Lower leg skin (tissue), 3 donors: ENCODE measurements at regions not wholly inside any gene's neighbourhood (a gene's known extent, or its start where the extent isn't known, plus 50 kb on each side); places are given as distances from the start of the nearest gene placed in this dataset.
"Not testable (repeated sequence)": the region's sequence is repeated elsewhere in the genome, so short reads cannot be mapped to it uniquely, and the experiment has no call there.

Experiments used
- POLR2A ChIP-seq, 2 donors: fragments of 450-650 bp; IDR thresholded peaks; one replicate each; pipeline ENCODE4 v1.6.1; 2016 to 2017; ENCODE audit warnings: antibody characterized with exemption in 2 of 2, mild to moderate bottlenecking in 1 of 2, moderate library complexity in 1 of 2
- TF ChIP-seq, protein P1 (sequence below), 3 donors: fragments of 450-650 bp; IDR thresholded peaks; one replicate each; pipeline ENCODE4 v1.5.1; 2016; ENCODE audit warnings: antibody characterized with exemption in 3 of 3, mild to moderate bottlenecking in 3 of 3, moderate library complexity in 2 of 3

GRCh38 chr2:111390605-111391004 is 269.9 kb downstream of the BCL2L11 start:
- TF ChIP-seq, protein P1, sequence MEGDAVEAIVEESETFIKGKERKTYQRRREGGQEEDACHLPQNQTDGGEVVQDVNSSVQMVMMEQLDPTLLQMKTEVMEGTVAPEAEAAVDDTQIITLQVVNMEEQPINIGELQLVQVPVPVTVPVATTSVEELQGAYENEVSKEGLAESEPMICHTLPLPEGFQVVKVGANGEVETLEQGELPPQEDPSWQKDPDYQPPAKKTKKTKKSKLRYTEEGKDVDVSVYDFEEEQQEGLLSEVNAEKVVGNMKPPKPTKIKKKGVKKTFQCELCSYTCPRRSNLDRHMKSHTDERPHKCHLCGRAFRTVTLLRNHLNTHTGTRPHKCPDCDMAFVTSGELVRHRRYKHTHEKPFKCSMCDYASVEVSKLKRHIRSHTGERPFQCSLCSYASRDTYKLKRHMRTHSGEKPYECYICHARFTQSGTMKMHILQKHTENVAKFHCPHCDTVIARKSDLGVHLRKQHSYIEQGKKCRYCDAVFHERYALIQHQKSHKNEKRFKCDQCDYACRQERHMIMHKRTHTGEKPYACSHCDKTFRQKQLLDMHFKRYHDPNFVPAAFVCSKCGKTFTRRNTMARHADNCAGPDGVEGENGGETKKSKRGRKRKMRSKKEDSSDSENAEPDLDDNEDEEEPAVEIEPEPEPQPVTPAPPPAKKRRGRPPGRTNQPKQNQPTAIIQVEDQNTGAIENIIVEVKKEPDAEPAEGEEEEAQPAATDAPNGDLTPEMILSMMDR (IDR thresholded peaks at IDR 0.05) = not testable (repeated sequence)
- TF ChIP-seq POLR2A (IDR thresholded peaks at IDR 0.05) = not testable (repeated sequence)
